ENCODE measurements at regions not wholly inside any gene's neighbourhood (a gene's known extent, or its start where the extent isn't known, plus 50 kb on each side); places are given as distances from the start of the nearest gene placed in this dataset.
A peak's percentile ranks its signal among the peaks of the same experiment; 100 is the strongest.

GRCh38 chr6:139944131-139944530, 569.7 kb upstream of the CITED2 start:
- Mint-ChIP-seq H3K27me3 (ENCODE audit: insufficient read depth, unreplicated experiment) (no peaks in the 10 kb centered on the region), H3K4me3 (ENCODE audit: unreplicated experiment) (no peak overlapping the region), H3K4me1 (ENCODE audit: insufficient read depth, unreplicated experiment) (peaks cover 21% of the 10 kb centered on the region), H3K9me3 (ENCODE audit: unreplicated experiment) (peaks cover 7% of the 10 kb centered on the region), H3K36me3 (ENCODE audit: insufficient read depth, unreplicated experiment) (no peaks in the 10 kb centered on the region), H3K27ac (ENCODE audit: low read depth, unreplicated experiment) (peak overlapping the region; percentile 3)
- POLR2A ChIA-PET, result interaction anchor here (0.6 to 0.7 kb wide), 2 partner anchors 13 to 568 kb away, joined by 3 read pairs; no protein-coding TSS in a partner anchor
- CTCF ChIA-PET, result no interaction called here
- no TSS peak for BruUV-seq (replicated peaks)
- no peak for TF ChIP-seq CTCF (IDR thresholded peaks at IDR 0.05; ENCODE audit: unreplicated experiment)
- intact Hi-C loops (cut with micrococcal nuclease), result no loop called here
- DNase-seq (ENCODE audit: unreplicated experiment), result no peak

- intact Hi-C loops (cut with micrococcal nuclease), result no loop called here
- TF ChIP-seq CTCF (IDR thresholded peaks at IDR 0.05; ENCODE audit: unreplicated experiment), result no peak
- Mint-ChIP-seq H3K4me3 (ENCODE audit: unreplicated experiment) (no peak overlapping the region), H3K27me3 (ENCODE audit: insufficient read depth, unreplicated experiment) (no peaks in the 10 kb centered on the region), H3K27ac (ENCODE audit: low read depth, unreplicated experiment) (peak overlapping the region; percentile 3), H3K36me3 (ENCODE audit: insufficient read depth, unreplicated experiment) (no peaks in the 10 kb centered on the region), H3K4me1 (ENCODE audit: insufficient read depth, unreplicated experiment) (peaks cover 21% of the 10 kb centered on the region), H3K9me3 (ENCODE audit: unreplicated experiment) (peaks cover 7% of the 10 kb centered on the region)
- CTCF ChIA-PET, result no interaction called here
- DNase-seq (ENCODE audit: unreplicated experiment), result peak; percentile 59
- POLR2A ChIA-PET, result interaction anchor here (0.6 to 1.2 kb wide), 2 partner anchors 14 to 569 kb away, joined by 3 to 4 read pairs; partner anchors contain the start of gene CITED2
- no TSS peak for BruUV-seq (replicated peaks)
These were observed 568.9 kb upstream of the CITED2 start for GRCh38 chr6:139943391-139943790.

- peaks cover 7% of the 10 kb centered on the region for H3K9me3 Mint-ChIP-seq (ENCODE audit: unreplicated experiment)
- BruUV-seq (replicated peaks), result no TSS peak
- ChIA-PET POLR2A (interaction anchor here (1.2 kb wide), 1 partner anchor 568 kb away, joined by 4 read pairs; the partner anchor contains the start of gene CITED2), CTCF (no interaction called here)
- H3K27ac Mint-ChIP-seq (ENCODE audit: low read depth, unreplicated experiment), result no peak overlapping the region
- DNase-seq (ENCODE audit: unreplicated experiment), result no peak
- no peaks in the 10 kb centered on the region for H3K27me3 Mint-ChIP-seq (ENCODE audit: insufficient read depth, unreplicated experiment)
- TF ChIP-seq CTCF (IDR thresholded peaks at IDR 0.05; ENCODE audit: unreplicated experiment), result no peak
- H3K36me3 Mint-ChIP-seq (ENCODE audit: insufficient read depth, unreplicated experiment), result no peaks in the 10 kb centered on the region
- intact Hi-C loops (cut with micrococcal nuclease), result no loop called here
- no peak overlapping the region for H3K4me3 Mint-ChIP-seq (ENCODE audit: unreplicated experiment)
- peaks cover 21% of the 10 kb centered on the region for H3K4me1 Mint-ChIP-seq (ENCODE audit: insufficient read depth, unreplicated experiment)
These were observed 567.9 kb upstream of the CITED2 start for GRCh38 chr6:139942331-139942730.

GRCh38 chr6:139941826-139942225, 567.4 kb upstream of the CITED2 start:
- Mint-ChIP-seq H3K27me3 (ENCODE audit: insufficient read depth, unreplicated experiment) (no peaks in the 10 kb centered on the region), H3K4me3 (ENCODE audit: unreplicated experiment) (no peak overlapping the region), H3K36me3 (ENCODE audit: insufficient read depth, unreplicated experiment) (no peaks in the 10 kb centered on the region), H3K9me3 (ENCODE audit: unreplicated experiment) (peaks cover 2% of the 10 kb centered on the region), H3K27ac (ENCODE audit: low read depth, unreplicated experiment) (no peak overlapping the region), H3K4me1 (ENCODE audit: insufficient read depth, unreplicated experiment) (peaks cover 21% of the 10 kb centered on the region)
- BruUV-seq (replicated peaks), result no TSS peak
- DNase-seq (ENCODE audit: unreplicated experiment), result no peak
- ChIA-PET CTCF (no interaction called here), POLR2A (no interaction called here)
- TF ChIP-seq CTCF (IDR thresholded peaks at IDR 0.05; ENCODE audit: unreplicated experiment), result no peak
- intact Hi-C loops (cut with micrococcal nuclease), result no loop called here

Data from MCF 10A (cell line).